ENCODE measurements at regions not wholly inside any gene's neighbourhood (a gene's known extent, or its start where the extent isn't known, plus 50 kb on each side); places are given as distances from the start of the nearest gene placed in this dataset.

GRCh38 chr12:75715682-75716081, 204.3 kb upstream of the KRR1 start (continued):
- TF ChIP-seq CTCF (IDR thresholded peaks at IDR 0.05) = no peak
- no peak for TF ChIP-seq RCOR1 (IDR thresholded peaks at IDR 0.05; ENCODE audit: low read length)
- no peak for TF ChIP-seq NRF1 (IDR thresholded peaks at IDR 0.05; ENCODE audit: low read depth, low read length)
- TF ChIP-seq PBX3 (IDR thresholded peaks at IDR 0.05) = no peak
- no peak for TF ChIP-seq REST (IDR thresholded peaks at IDR 0.05; ENCODE audit: low read depth, low read length)
- no peak for TF ChIP-seq SMC3 (IDR thresholded peaks at IDR 0.05; ENCODE audit: low read depth, low read length)
- TF ChIP-seq JUND (IDR thresholded peaks at IDR 0.05) = no peak
- TF ChIP-seq RXRA (IDR thresholded peaks at IDR 0.05; ENCODE audit: borderline replicate concordance, low read depth) = no peak

- Histone ChIP-seq H3K36me3 (replicated peaks in 1 of 2; ENCODE audit: control insufficient read depth in 1 of 2, insufficient read depth in 2 of 2, low read length in 1 of 2) (no peaks in the 10 kb centered on the region), H3K79me2 (ENCODE audit: insufficient read depth) (no peaks in the 10 kb centered on the region), H4K20me1 (ENCODE audit: insufficient read depth) (no peaks in the 10 kb centered on the region), H3K4me2 (no peak overlapping the region), H3K27ac (ENCODE audit: low read depth in 2 of 2, low read length in 1 of 2) (no peak overlapping the region), H3K9ac (no peak overlapping the region), H3K9me3 (no peaks in the 10 kb centered on the region), H3K27me3 (ENCODE audit: insufficient read depth) (no peaks in the 10 kb centered on the region), H3K4me1 (ENCODE audit: control insufficient read depth in 1 of 2, insufficient read depth in 2 of 2, low read depth in 1 of 2, low read length in 1 of 2) (peaks cover under 1 to 11% of the 10 kb centered on the region in 2 experiments), H3K4me3 (ENCODE audit: low read depth in 2 of 2, low read length in 1 of 2) (no peak overlapping the region), H2AFZ (ENCODE audit: low read depth) (no peak overlapping the region), H3F3A (replicated peaks; ENCODE audit: insufficient read depth) (peaks cover 5% of the 10 kb centered on the region), H3K9me2 (no peaks in the 10 kb centered on the region)
- POLR2A ChIA-PET = no interaction called here
- WGBS (ENCODE audit: low lambda C conversion rate) = 98% methylated on average over 4 of the region's 4 CpGs
- DNase-seq = no peak
- CTCF ChIA-PET = no interaction called here
- TF ChIP-seq JUND (IDR thresholded peaks at IDR 0.05) (no peak), ZBTB33 (IDR thresholded peaks at IDR 0.05; ENCODE audit: borderline replicate concordance, low read depth) (no peak), RXRA (IDR thresholded peaks at IDR 0.05; ENCODE audit: borderline replicate concordance, low read depth) (no peak), RFX5 (IDR thresholded peaks at IDR 0.05; ENCODE audit: low read length) (no peak), FOXM1 (IDR thresholded peaks at IDR 0.05; ENCODE audit: low read depth) (no peak), MAX (IDR thresholded peaks at IDR 0.05; ENCODE audit: low read depth) (no peak), EP300 (IDR thresholded peaks at IDR 0.05; ENCODE audit: borderline replicate concordance in 1 of 2, low read depth in 1 of 2, low read length in 1 of 2) (no peak), FOSL2 (IDR thresholded peaks at IDR 0.05; ENCODE audit: borderline replicate concordance, low read depth) (no peak), EZH2phosphoT487 (IDR thresholded peaks at IDR 0.05; ENCODE audit: borderline replicate concordance, low read depth) (no peak), REST (IDR thresholded peaks at IDR 0.05; ENCODE audit: low read depth, low read length) (no peak)
These were observed 203.9 kb upstream of the KRR1 start for GRCh38 chr12:75715323-75715644.
